ENCODE measurements at regions not wholly inside any gene's neighbourhood (a gene's known extent, or its start where the extent isn't known, plus 50 kb on each side); places are given as distances from the start of the nearest gene placed in this dataset.
A peak's percentile ranks its signal among the peaks of the same experiment; 100 is the strongest.

- TF ChIP-seq CTCF (conservative IDR thresholded peaks at IDR 0.05; ENCODE audit: low read depth, low read length): no peak
- H3K4me3 ChIP-seq (ENCODE audit: low read depth, low read length): no peak overlapping the region
- no peak for DNase-seq (ENCODE audit: low read depth)
These were observed 158.8 kb upstream of the INHBA start for GRCh38 chr7:41861642-41862041.

GRCh38 chr7:41858201-41858600, 155.3 kb upstream of the INHBA start:
- peak; percentile 15 for DNase-seq (ENCODE audit: low read depth)
- no peak for TF ChIP-seq CTCF (conservative IDR thresholded peaks at IDR 0.05; ENCODE audit: low read depth, low read length)
- no peak overlapping the region for H3K4me3 ChIP-seq (ENCODE audit: low read depth, low read length)

- no peak for TF ChIP-seq CTCF (conservative IDR thresholded peaks at IDR 0.05; ENCODE audit: low read depth, low read length)
- DNase-seq (ENCODE audit: low read depth): no peak
- no peak overlapping the region for H3K4me3 ChIP-seq (ENCODE audit: low read depth, low read length)
These were observed 152.9 kb upstream of the INHBA start for GRCh38 chr7:41855798-41856197.

- no peak for TF ChIP-seq CTCF (conservative IDR thresholded peaks at IDR 0.05; ENCODE audit: low read depth, low read length)
- DNase-seq (ENCODE audit: low read depth): no peak
- H3K4me3 ChIP-seq (ENCODE audit: low read depth, low read length): no peak overlapping the region
These were observed 144.7 kb upstream of the INHBA start for GRCh38 chr7:41847606-41848005.

- DNase-seq (ENCODE audit: low read depth): no peak
- TF ChIP-seq CTCF (conservative IDR thresholded peaks at IDR 0.05; ENCODE audit: low read depth, low read length): no peak
- no peak overlapping the region for H3K4me3 ChIP-seq (ENCODE audit: low read depth, low read length)
These were observed 144.3 kb upstream of the INHBA start for GRCh38 chr7:41847151-41847550.

GRCh38 chr7:41842956-41843355, 140.1 kb upstream of the INHBA start:
- no peak for TF ChIP-seq CTCF (conservative IDR thresholded peaks at IDR 0.05; ENCODE audit: low read depth, low read length)
- no peak for DNase-seq (ENCODE audit: low read depth)
- H3K4me3 ChIP-seq (ENCODE audit: low read depth, low read length): no peak overlapping the region

GRCh38 chr7:41837916-41838315, 135.0 kb upstream of the INHBA start:
- no peak for TF ChIP-seq CTCF (conservative IDR thresholded peaks at IDR 0.05; ENCODE audit: low read depth, low read length)
- H3K4me3 ChIP-seq (ENCODE audit: low read depth, low read length): no peak overlapping the region
- DNase-seq (ENCODE audit: low read depth): no peak
